Osteoblast (primary cell): ENCODE measurements at regions not wholly inside any gene's neighbourhood (a gene's known extent, or its start where the extent isn't known, plus 50 kb on each side); places are given as distances from the start of the nearest gene placed in this dataset.

Source experiments
- DNase-seq: peaks from one replicate; pipeline ENCODE4 v3.0.0; 2011; ENCODE audit warnings: low spot score, mixed read lengths; ENCODE audit not compliant: insufficient read length; ENCODE audit errors: missing footprints
- H2AFZ ChIP-seq: 2 replicates; pipeline ENCODE4 v1.6.0; 2011; ENCODE audit warnings: mild to moderate bottlenecking, low read length
- H3K27ac ChIP-seq: 2 replicates; pipeline ENCODE4 v1.5.1; 2011; ENCODE audit warnings: mild to moderate bottlenecking, low read depth, low read length, moderate library complexity
- H3K27me3 ChIP-seq: 2 replicates; pipeline ENCODE4 v1.6.0; 2012; ENCODE audit warnings: mild to moderate bottlenecking, control low read depth, inconsistent platforms, low read length, moderate library complexity; ENCODE audit not compliant: insufficient read depth
- H3K36me3 ChIP-seq: 2 replicates; pipeline ENCODE4 v1.5.1; 2011; ENCODE audit warnings: mild to moderate bottlenecking, low read length, control low read depth, moderate library complexity; ENCODE audit not compliant: insufficient read depth
- H3K4me1 ChIP-seq: 2 replicates; pipeline ENCODE4 v1.5.1; 2011; ENCODE audit warnings: mild to moderate bottlenecking, low read length, control low read depth, moderate library complexity; ENCODE audit not compliant: insufficient read depth
- H3K4me2 ChIP-seq: 2 replicates; pipeline ENCODE4 v1.6.0; 2011; ENCODE audit warnings: mild to moderate bottlenecking, low read length; ENCODE audit not compliant: insufficient read depth
- H3K4me3 ChIP-seq: fragments of 200-600 bp; sonication (generic); 3 replicates; pipeline ENCODE4 v1.5.1; 2012; ENCODE audit warnings: mild to moderate bottlenecking, low read length, inconsistent platforms; ENCODE audit not compliant: insufficient read depth
- H3K79me2 ChIP-seq: 2 replicates; pipeline ENCODE4 v1.6.0; 2012; ENCODE audit warnings: mild to moderate bottlenecking, low read length, control low read depth, inconsistent platforms; ENCODE audit not compliant: insufficient read depth
- H3K9me3 ChIP-seq: 2 replicates; pipeline ENCODE4 v1.5.1; 2011; ENCODE audit warnings: low read depth, low read length, control low read depth
- H4K20me1 ChIP-seq: 2 replicates; pipeline ENCODE4 v1.6.0; 2012; ENCODE audit warnings: mild to moderate bottlenecking, low read length, control low read depth; ENCODE audit not compliant: insufficient read depth
- TF ChIP-seq, protein P1 (sequence below): IDR thresholded peaks from 2 replicates; pipeline ENCODE4 v1.5.1; 2011; ENCODE audit warnings: mild to moderate bottlenecking, low read depth, low read length, moderate library complexity; ENCODE audit errors: extremely low read depth

DNA sequence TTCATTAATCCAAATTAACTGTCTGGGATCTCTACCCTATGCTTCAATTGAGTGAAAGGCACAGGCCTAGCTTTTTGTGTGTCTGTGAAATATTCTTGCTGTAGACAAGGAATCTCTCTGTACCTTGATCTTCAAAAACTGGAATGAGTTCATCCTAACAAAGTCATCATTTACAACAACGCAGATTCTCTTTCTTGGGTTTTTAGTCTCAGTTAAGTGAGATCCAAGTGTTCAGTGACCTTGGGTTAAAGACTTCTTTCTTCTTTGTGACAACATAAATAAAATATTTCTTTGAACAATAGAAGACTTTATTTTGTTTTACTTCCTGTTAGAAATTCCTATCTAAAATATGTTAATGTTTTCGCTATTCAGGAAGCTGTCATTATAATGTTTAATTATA is 192.2 kb upstream of the LMNTD1 start:
- Histone ChIP-seq H3K4me3 (no peak overlapping the region), H3K4me2 (no peak overlapping the region), H3K4me1 (no peaks in the 10 kb centered on the region), H3K27me3 (no peaks in the 10 kb centered on the region), H3K36me3 (no peaks in the 10 kb centered on the region), H3K27ac (no peak overlapping the region), H3K9me3 (no peaks in the 10 kb centered on the region), H2AFZ (no peak overlapping the region), H3K79me2 (no peaks in the 10 kb centered on the region), H4K20me1 (no peaks in the 10 kb centered on the region)
- no peak for DNase-seq
- TF ChIP-seq, protein P1, sequence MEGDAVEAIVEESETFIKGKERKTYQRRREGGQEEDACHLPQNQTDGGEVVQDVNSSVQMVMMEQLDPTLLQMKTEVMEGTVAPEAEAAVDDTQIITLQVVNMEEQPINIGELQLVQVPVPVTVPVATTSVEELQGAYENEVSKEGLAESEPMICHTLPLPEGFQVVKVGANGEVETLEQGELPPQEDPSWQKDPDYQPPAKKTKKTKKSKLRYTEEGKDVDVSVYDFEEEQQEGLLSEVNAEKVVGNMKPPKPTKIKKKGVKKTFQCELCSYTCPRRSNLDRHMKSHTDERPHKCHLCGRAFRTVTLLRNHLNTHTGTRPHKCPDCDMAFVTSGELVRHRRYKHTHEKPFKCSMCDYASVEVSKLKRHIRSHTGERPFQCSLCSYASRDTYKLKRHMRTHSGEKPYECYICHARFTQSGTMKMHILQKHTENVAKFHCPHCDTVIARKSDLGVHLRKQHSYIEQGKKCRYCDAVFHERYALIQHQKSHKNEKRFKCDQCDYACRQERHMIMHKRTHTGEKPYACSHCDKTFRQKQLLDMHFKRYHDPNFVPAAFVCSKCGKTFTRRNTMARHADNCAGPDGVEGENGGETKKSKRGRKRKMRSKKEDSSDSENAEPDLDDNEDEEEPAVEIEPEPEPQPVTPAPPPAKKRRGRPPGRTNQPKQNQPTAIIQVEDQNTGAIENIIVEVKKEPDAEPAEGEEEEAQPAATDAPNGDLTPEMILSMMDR = no peak

DNA sequence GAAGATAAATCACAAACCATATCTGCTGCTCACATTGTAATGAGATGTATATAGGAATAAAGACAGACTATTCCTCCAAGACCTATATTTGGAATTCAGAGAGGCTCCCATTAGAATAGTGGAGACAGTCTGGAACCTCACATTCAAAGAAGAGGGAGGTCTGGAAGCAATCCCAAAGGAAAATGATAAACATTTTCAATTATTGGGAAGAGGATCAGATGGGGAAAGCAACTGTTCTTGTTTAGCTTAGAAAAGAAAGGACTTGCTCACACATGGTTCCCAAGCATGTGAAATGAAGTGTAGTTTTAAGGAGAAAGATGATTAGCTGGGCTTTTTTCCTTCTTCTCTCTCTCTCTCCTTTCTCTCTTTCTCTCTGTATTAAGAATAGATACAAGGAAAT is 193.0 kb upstream of the LMNTD1 start:
- no peak overlapping the region for H2AFZ ChIP-seq
- TF ChIP-seq, protein P1 = no peak

DNA sequence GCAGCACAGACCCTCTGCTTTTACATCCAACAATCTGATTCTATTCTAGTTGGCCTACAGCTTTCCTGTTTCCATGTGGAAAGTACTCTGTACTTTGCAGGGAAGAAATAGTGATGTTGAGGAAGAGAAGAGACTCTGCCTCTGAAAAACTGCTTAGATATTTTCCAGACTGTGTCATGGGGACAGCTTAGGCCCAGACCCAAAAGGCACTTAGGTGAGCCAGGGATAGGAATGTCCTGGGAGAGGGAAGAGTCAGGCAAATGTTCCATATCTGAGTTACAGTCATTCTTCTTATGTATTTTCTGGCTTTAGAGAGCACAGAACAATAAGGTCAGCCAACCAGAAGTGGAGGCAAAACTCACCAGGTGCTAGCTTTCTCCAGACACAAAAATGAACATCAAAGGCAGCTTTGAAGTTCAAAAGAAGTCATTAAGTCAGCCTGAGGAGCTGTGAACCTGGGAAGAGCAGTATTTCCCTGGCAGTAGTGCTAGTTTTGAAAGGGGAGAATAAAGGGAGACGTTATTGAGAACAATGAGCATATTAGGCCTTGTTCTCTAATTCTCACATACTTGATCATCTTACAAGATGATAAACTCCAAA is 199.7 kb upstream of the LMNTD1 start:
- Histone ChIP-seq H2AFZ (no peak overlapping the region), H3K79me2 (no peaks in the 10 kb centered on the region), H4K20me1 (no peaks in the 10 kb centered on the region), H3K27me3 (no peaks in the 10 kb centered on the region), H3K4me1 (no peaks in the 10 kb centered on the region), H3K9me3 (no peaks in the 10 kb centered on the region), H3K4me2 (no peak overlapping the region), H3K36me3 (no peaks in the 10 kb centered on the region), H3K27ac (no peak overlapping the region), H3K4me3 (no peak overlapping the region)
- TF ChIP-seq, protein P1 = no peak
- no peak for DNase-seq

More for the DNA sequence above, 193.0 kb upstream of the LMNTD1 start:
- Histone ChIP-seq H3K27me3 (no peaks in the 10 kb centered on the region), H3K4me3 (no peak overlapping the region), H4K20me1 (no peaks in the 10 kb centered on the region), H3K4me1 (no peaks in the 10 kb centered on the region), H3K4me2 (no peak overlapping the region), H3K36me3 (no peaks in the 10 kb centered on the region), H3K9me3 (no peaks in the 10 kb centered on the region), H3K79me2 (no peaks in the 10 kb centered on the region), H3K27ac (no peak overlapping the region)
- no peak for DNase-seq

DNA sequence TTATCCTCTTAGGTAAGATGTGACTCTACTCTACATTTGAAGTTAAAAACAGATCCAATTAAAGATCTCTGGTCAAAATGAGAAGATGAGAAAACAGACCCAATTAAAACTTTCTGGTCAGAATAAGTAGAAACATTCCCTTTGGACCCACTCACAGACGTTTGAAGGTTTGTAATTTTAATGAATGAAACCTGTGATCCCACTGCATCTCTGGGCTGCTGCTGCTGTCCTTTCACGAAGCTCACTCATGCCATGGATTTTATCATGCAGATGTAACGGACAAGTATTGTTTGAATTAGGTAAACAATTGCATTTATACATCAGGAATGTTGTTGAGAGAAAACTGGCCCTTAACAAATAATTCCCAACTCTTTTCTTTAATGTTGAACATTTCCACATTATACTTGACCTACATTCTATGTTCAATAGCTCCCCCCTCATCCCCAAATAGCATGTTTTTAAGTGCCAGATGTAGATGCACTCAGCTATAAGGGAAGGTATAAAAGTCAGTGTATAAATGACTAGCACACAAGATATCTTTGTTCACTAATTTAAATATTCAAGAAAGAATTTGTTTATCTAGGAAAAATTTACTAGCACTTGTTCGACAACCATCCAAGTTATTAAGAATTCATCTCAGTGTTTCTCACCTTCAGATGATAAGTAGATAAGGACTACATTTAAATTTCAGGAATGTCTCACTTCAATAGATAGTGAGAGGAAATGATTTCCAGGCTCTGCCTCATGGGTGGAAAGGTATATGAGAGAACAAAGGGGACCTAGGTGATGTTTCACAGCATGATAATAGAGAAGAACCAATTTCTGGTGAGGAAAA is 202.3 kb upstream of the LMNTD1 start:
- DNase-seq = no peak
- TF ChIP-seq, protein P1 = no peak

More for the DNA sequence above, 202.3 kb upstream of the LMNTD1 start:
- no peak overlapping the region for H3K27ac ChIP-seq
- H3K9me3 ChIP-seq = no peaks in the 10 kb centered on the region
- no peak overlapping the region for H3K4me2 ChIP-seq
- no peak overlapping the region for H2AFZ ChIP-seq
- H3K4me1 ChIP-seq = no peaks in the 10 kb centered on the region
- no peak overlapping the region for H3K4me3 ChIP-seq
- H3K27me3 ChIP-seq = no peaks in the 10 kb centered on the region
- no peaks in the 10 kb centered on the region for H4K20me1 ChIP-seq
- H3K36me3 ChIP-seq = no peaks in the 10 kb centered on the region
- no peaks in the 10 kb centered on the region for H3K79me2 ChIP-seq
